HEK293 (cell line): ENCODE measurements at regions not wholly inside any gene's neighbourhood (a gene's known extent, or its start where the extent isn't known, plus 50 kb on each side); places are given as distances from the start of the nearest gene placed in this dataset.

Experiments
- CTCF ChIA-PET: fragments of 350-600 bp; formaldehyde crosslinking; extraction: SDS; loops from one replicate; lab custom pipeline; 2021; ENCODE audit warnings: antibody characterized with exemption; lab: Yijun Ruan, JAX
- POLR2A ChIA-PET: fragments of 300-600 bp; formaldehyde crosslinking; extraction: SDS; loops from one replicate; lab custom pipeline; 2020; ENCODE audit warnings: antibody characterized with exemption, inconsistent platforms; lab: Yijun Ruan, JAX
- H3K27ac ChIP-seq: fragments of 200-500 bp; sonication (Bioruptor generic); 2 replicates; pipeline ENCODE4 v1.5.1; 2014; ENCODE audit warnings: low read depth, low read length, control low read depth, inconsistent platforms; ENCODE audit errors: extremely low read depth
- H3K36me3 ChIP-seq, 2 experiments: fragments of 200-500 bp in 1 of 2; sonication (Bioruptor generic) in 1 of 2; 1 replicate in 1 of 2; 2 replicates in 1 of 2; pipeline ENCODE4 v1.5.1; 2014 to 2017; ENCODE audit warnings: inconsistent platforms in 2 of 2, low read length in 2 of 2; ENCODE audit not compliant: control insufficient read depth in 2 of 2, insufficient read depth in 1 of 2
- H3K4me1 ChIP-seq: fragments of 200-500 bp; sonication (Bioruptor generic); 2 replicates; pipeline ENCODE4 v1.5.1; 2014; ENCODE audit warnings: mild to moderate bottlenecking, low read length, inconsistent platforms; ENCODE audit not compliant: control insufficient read depth, insufficient read depth
- H3K4me3 ChIP-seq: 2 replicates; pipeline ENCODE4 v1.5.1; 2011; ENCODE audit warnings: low read depth, mild to moderate bottlenecking, control low read depth, low read length, moderate library complexity
- H3K9me3 ChIP-seq: fragments of 200-500 bp; sonication (Bioruptor generic); 2 replicates; pipeline ENCODE4 v1.5.1; 2014; ENCODE audit warnings: low read depth, low read length, inconsistent platforms; ENCODE audit not compliant: control insufficient read depth, insufficient read depth
- FEZF1 ChIP-seq: fragments of 450-650 bp; formaldehyde crosslinking; IDR thresholded peaks from 2 replicates; pipeline ENCODE4 v1.5.1; 2016; ENCODE audit warnings: missing biosample characterization, missing genetic modification characterization
- GLI2 ChIP-seq: fragments of 450-650 bp; formaldehyde crosslinking; IDR thresholded peaks from 2 replicates; pipeline ENCODE4; 2017; ENCODE audit warnings: missing biosample characterization, missing genetic modification characterization, low read depth, borderline replicate concordance
- KLF8 ChIP-seq: fragments of 450-650 bp; formaldehyde crosslinking; IDR thresholded peaks from 2 replicates; pipeline ENCODE4 v1.5.1; 2016; ENCODE audit warnings: missing biosample characterization, missing genetic modification characterization
- ZBTB1 ChIP-seq: fragments of 450-650 bp; formaldehyde crosslinking; IDR thresholded peaks from 2 replicates; pipeline ENCODE4 v1.5.1; 2016; ENCODE audit warnings: missing biosample characterization, missing genetic modification characterization
- ZFP41 ChIP-seq: fragments of 450-650 bp; formaldehyde crosslinking; IDR thresholded peaks from 2 replicates; pipeline ENCODE4 v1.5.1; 2016; ENCODE audit warnings: missing biosample characterization, missing genetic modification characterization, borderline replicate concordance
- ZNF266 ChIP-seq: fragments of 450-650 bp; formaldehyde crosslinking; IDR thresholded peaks from 2 replicates; pipeline ENCODE4 v1.5.1; 2016; ENCODE audit warnings: missing biosample characterization, missing genetic modification characterization, low read depth
- ZNF274 ChIP-seq, 2 experiments: fragments of 200-500 bp in 1 of 2; fragments of 450-650 bp in 1 of 2; sonication (Bioruptor generic) in 1 of 2; formaldehyde crosslinking in 1 of 2; IDR thresholded peaks; 2 replicates each; pipeline versions ENCODE4 v1.5.1 to v1.6.1; 2014 to 2016; ENCODE audit warnings: borderline replicate concordance in 1 of 2, inconsistent platforms in 1 of 2, low read length in 1 of 2, missing biosample characterization in 1 of 2, missing genetic modification characterization in 1 of 2
- ZNF426 ChIP-seq: fragments of 450-650 bp; formaldehyde crosslinking; IDR thresholded peaks from 2 replicates; pipeline ENCODE4 v1.5.1; 2017; ENCODE audit warnings: missing biosample characterization, missing genetic modification characterization, mild to moderate bottlenecking, inconsistent platforms, moderate library complexity
- ZNF530 ChIP-seq: fragments of 450-650 bp; formaldehyde crosslinking; IDR thresholded peaks from 2 replicates; pipeline ENCODE4 v1.5.1; 2016; ENCODE audit warnings: low read depth, missing biosample characterization, missing genetic modification characterization
- ZNF561 ChIP-seq: fragments of 450-650 bp; IDR thresholded peaks from 2 replicates; pipeline ENCODE4 v1.5.1; 2018; ENCODE audit warnings: missing biosample characterization, missing genetic modification characterization, borderline replicate concordance
- ZSCAN16 ChIP-seq: fragments of 450-650 bp; formaldehyde crosslinking; IDR thresholded peaks from 2 replicates; pipeline ENCODE4 v1.5.1; 2016; ENCODE audit warnings: missing biosample characterization, missing genetic modification characterization
- ZSCAN23 ChIP-seq: fragments of 450-650 bp; formaldehyde crosslinking; IDR thresholded peaks from 2 replicates; pipeline ENCODE4 v1.5.1; 2016; ENCODE audit warnings: missing biosample characterization, missing genetic modification characterization
- TF ChIP-seq, protein P1 (sequence below): fragments of 450-650 bp; formaldehyde crosslinking; IDR thresholded peaks from 2 replicates; pipeline ENCODE4 v1.5.1; 2016; ENCODE audit warnings: missing biosample characterization, missing genetic modification characterization
- TF ChIP-seq, protein P2 (sequence below): fragments of 450-650 bp; formaldehyde crosslinking; IDR thresholded peaks from 2 replicates; pipeline ENCODE4 v1.5.1; 2016; ENCODE audit warnings: missing biosample characterization, missing genetic modification characterization
- TF ChIP-seq, protein P3 (sequence below): fragments of 450-650 bp; formaldehyde crosslinking; IDR thresholded peaks from 2 replicates; pipeline ENCODE4 v1.5.1; 2017; ENCODE audit warnings: missing biosample characterization, missing genetic modification characterization
- TF ChIP-seq, protein P4 (sequence below): fragments of 450-650 bp; formaldehyde crosslinking; IDR thresholded peaks from 2 replicates; pipeline ENCODE4 v1.5.1; 2016; ENCODE audit warnings: missing biosample characterization, missing genetic modification characterization
- TF ChIP-seq, protein P5 (sequence below): fragments of 450-650 bp; formaldehyde crosslinking; IDR thresholded peaks from 2 replicates; pipeline ENCODE4; 2016; ENCODE audit warnings: missing biosample characterization, missing genetic modification characterization
- TF ChIP-seq, protein P6 (sequence below): fragments of 450-650 bp; formaldehyde crosslinking; IDR thresholded peaks from 2 replicates; pipeline ENCODE4 v1.5.1; 2016; ENCODE audit warnings: missing biosample characterization, missing genetic modification characterization, borderline replicate concordance

DNA sequence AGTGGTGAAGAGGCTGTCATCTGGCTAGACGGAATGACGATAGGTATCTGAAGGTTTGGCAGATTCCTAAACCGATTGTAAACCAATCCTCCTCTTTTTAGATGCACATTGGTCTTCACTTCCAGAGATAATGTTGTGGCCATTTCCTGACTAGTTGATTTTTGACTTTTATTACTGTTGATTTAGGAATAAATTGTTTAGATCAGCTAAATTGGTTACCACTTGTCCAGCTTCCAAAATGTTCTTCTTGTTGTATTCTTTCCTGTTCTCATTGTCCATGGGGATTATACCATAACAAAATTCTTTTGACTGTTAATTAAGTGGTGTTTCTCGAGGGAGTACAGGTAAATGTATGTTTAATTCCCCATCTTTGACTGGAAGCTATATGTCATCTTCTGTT is 119.7 kb downstream of the MACROH2A1 start:
- TF ChIP-seq, protein P1, sequence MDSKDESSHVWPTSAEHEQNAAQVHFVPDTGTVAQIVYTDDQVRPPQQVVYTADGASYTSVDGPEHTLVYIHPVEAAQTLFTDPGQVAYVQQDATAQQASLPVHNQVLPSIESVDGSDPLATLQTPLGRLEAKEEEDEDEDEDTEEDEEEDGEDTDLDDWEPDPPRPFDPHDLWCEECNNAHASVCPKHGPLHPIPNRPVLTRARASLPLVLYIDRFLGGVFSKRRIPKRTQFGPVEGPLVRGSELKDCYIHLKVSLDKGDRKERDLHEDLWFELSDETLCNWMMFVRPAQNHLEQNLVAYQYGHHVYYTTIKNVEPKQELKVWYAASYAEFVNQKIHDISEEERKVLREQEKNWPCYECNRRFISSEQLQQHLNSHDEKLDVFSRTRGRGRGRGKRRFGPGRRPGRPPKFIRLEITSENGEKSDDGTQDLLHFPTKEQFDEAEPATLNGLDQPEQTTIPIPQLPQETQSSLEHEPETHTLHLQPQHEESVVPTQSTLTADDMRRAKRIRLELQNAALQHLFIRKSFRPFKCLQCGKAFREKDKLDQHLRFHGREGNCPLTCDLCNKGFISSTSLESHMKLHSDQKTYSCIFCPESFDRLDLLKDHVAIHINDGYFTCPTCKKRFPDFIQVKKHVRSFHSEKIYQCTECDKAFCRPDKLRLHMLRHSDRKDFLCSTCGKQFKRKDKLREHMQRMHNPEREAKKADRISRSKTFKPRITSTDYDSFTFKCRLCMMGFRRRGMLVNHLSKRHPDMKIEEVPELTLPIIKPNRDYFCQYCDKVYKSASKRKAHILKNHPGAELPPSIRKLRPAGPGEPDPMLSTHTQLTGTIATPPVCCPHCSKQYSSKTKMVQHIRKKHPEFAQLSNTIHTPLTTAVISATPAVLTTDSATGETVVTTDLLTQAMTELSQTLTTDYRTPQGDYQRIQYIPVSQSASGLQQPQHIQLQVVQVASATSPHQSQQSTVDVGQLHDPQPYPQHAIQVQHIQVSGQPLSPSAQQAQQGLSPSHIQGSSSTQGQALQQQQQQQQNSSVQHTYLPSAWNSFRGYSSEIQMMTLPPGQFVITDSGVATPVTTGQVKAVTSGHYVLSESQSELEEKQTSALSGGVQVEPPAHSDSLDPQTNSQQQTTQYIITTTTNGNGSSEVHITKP (tag by site-specific recombination) = no peak
- TF ChIP-seq, protein P2, sequence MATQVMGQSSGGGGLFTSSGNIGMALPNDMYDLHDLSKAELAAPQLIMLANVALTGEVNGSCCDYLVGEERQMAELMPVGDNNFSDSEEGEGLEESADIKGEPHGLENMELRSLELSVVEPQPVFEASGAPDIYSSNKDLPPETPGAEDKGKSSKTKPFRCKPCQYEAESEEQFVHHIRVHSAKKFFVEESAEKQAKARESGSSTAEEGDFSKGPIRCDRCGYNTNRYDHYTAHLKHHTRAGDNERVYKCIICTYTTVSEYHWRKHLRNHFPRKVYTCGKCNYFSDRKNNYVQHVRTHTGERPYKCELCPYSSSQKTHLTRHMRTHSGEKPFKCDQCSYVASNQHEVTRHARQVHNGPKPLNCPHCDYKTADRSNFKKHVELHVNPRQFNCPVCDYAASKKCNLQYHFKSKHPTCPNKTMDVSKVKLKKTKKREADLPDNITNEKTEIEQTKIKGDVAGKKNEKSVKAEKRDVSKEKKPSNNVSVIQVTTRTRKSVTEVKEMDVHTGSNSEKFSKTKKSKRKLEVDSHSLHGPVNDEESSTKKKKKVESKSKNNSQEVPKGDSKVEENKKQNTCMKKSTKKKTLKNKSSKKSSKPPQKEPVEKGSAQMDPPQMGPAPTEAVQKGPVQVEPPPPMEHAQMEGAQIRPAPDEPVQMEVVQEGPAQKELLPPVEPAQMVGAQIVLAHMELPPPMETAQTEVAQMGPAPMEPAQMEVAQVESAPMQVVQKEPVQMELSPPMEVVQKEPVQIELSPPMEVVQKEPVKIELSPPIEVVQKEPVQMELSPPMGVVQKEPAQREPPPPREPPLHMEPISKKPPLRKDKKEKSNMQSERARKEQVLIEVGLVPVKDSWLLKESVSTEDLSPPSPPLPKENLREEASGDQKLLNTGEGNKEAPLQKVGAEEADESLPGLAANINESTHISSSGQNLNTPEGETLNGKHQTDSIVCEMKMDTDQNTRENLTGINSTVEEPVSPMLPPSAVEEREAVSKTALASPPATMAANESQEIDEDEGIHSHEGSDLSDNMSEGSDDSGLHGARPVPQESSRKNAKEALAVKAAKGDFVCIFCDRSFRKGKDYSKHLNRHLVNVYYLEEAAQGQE = no peak
- TF ChIP-seq ZNF426 (tag by site-specific recombination) = no peak
- no peak for TF ChIP-seq ZNF530 (tag by site-specific recombination)
- TF ChIP-seq, protein P3, sequence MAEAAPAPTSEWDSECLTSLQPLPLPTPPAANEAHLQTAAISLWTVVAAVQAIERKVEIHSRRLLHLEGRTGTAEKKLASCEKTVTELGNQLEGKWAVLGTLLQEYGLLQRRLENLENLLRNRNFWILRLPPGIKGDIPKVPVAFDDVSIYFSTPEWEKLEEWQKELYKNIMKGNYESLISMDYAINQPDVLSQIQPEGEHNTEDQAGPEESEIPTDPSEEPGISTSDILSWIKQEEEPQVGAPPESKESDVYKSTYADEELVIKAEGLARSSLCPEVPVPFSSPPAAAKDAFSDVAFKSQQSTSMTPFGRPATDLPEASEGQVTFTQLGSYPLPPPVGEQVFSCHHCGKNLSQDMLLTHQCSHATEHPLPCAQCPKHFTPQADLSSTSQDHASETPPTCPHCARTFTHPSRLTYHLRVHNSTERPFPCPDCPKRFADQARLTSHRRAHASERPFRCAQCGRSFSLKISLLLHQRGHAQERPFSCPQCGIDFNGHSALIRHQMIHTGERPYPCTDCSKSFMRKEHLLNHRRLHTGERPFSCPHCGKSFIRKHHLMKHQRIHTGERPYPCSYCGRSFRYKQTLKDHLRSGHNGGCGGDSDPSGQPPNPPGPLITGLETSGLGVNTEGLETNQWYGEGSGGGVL (tag by site-specific recombination) = no peak
- no peak for TF ChIP-seq ZFP41
- TF ChIP-seq ZSCAN23 (tag by site-specific recombination) = no peak
- TF ChIP-seq, protein P4, sequence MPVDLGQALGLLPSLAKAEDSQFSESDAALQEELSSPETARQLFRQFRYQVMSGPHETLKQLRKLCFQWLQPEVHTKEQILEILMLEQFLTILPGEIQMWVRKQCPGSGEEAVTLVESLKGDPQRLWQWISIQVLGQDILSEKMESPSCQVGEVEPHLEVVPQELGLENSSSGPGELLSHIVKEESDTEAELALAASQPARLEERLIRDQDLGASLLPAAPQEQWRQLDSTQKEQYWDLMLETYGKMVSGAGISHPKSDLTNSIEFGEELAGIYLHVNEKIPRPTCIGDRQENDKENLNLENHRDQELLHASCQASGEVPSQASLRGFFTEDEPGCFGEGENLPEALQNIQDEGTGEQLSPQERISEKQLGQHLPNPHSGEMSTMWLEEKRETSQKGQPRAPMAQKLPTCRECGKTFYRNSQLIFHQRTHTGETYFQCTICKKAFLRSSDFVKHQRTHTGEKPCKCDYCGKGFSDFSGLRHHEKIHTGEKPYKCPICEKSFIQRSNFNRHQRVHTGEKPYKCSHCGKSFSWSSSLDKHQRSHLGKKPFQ (tag by site-specific recombination) = no peak
- TF ChIP-seq FEZF1 (tag by site-specific recombination) = no peak
- TF ChIP-seq, protein P5, sequence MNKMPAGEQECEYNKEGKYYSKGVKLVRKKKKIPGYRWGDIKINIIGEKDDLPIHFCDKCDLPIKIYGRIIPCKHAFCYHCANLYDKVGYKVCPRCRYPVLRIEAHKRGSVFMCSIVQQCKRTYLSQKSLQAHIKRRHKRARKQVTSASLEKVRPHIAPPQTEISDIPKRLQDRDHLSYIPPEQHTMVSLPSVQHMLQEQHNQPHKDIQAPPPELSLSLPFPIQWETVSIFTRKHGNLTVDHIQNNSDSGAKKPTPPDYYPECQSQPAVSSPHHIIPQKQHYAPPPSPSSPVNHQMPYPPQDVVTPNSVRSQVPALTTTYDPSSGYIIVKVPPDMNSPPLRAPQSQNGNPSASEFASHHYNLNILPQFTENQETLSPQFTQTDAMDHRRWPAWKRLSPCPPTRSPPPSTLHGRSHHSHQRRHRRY (tag by site-specific recombination) = no peak
- H3K4me1 ChIP-seq = no peaks in the 10 kb centered on the region
- no peak overlapping the region for H3K27ac ChIP-seq
- H3K4me3 ChIP-seq = no peak overlapping the region
- POLR2A ChIA-PET = no interaction called here
- H3K36me3 ChIP-seq = no peaks in the 10 kb centered on the region
- CTCF ChIA-PET = no interaction called here
- no peaks in the 10 kb centered on the region for H3K9me3 ChIP-seq

DNA sequence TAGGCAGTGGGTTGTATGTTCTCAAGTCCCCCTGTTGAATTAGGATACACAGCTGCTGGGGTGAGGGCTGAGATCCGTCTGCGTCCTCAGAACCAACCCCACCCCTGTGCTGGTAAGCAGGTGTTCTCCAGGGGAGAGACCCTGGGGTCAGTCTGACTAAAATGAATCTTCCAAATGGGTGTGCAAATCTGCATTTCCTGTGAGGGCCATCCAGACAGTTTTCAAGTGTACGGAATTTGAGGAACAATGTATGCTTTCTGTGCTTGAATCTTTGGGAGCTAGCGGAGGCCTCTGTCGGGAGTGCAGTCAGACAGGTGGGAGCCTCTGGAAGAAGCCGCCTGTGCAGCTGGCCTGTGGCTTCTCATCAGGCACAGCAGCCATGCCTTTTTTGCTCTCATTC is 122.9 kb downstream of the MACROH2A1 start:
- H3K27ac ChIP-seq = no peak overlapping the region
- H3K4me1 ChIP-seq = no peaks in the 10 kb centered on the region
- ChIA-PET POLR2A (no interaction called here), CTCF (no interaction called here)
- no peak overlapping the region for H3K4me3 ChIP-seq
- H3K36me3 ChIP-seq = no peaks in the 10 kb centered on the region
- H3K9me3 ChIP-seq = no peaks in the 10 kb centered on the region
- TF ChIP-seq ZSCAN16 (tag by site-specific recombination) = no peak
- TF ChIP-seq ZNF561 (tag by site-specific recombination) = no peak
- no peak for TF ChIP-seq KLF8
- TF ChIP-seq ZNF274 (IDR thresholded peaks at IDR 0.05; ENCODE audit: low read length) = no peak
- no peak for TF ChIP-seq ZNF274 (tag by site-specific recombination; IDR thresholded peaks at IDR 0.05; ENCODE audit: borderline replicate concordance)
- TF ChIP-seq, protein P6, sequence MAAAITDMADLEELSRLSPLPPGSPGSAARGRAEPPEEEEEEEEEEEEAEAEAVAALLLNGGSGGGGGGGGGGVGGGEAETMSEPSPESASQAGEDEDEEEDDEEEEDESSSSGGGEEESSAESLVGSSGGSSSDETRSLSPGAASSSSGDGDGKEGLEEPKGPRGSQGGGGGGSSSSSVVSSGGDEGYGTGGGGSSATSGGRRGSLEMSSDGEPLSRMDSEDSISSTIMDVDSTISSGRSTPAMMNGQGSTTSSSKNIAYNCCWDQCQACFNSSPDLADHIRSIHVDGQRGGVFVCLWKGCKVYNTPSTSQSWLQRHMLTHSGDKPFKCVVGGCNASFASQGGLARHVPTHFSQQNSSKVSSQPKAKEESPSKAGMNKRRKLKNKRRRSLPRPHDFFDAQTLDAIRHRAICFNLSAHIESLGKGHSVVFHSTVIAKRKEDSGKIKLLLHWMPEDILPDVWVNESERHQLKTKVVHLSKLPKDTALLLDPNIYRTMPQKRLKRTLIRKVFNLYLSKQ (tag by site-specific recombination) = no peak
- TF ChIP-seq ZBTB1 = no peak
- TF ChIP-seq ZNF266 (tag by site-specific recombination) = no peak
- no peak for TF ChIP-seq GLI2 (tag by site-specific recombination)
